A204.1 (cell line): ENCODE measurements at regions not wholly inside any gene's neighbourhood (a gene's known extent, or its start where the extent isn't known, plus 50 kb on each side); places are given as distances from the start of the nearest gene placed in this dataset.
"Not testable (repeated sequence)": the region's sequence is repeated elsewhere in the genome, so short reads cannot be mapped to it uniquely, and the experiment has no call there.

Experiments used
- FAIRE-seq: peaks from 2 replicates; lab custom pipeline; 2012; peaks lifted over from hg19 to GRCh38; lab: Jason Lieb, UNC

GRCh38 chr4:38338939-38339338 is 325.1 kb upstream of the KLF3 start:
- not testable (repeated sequence) for FAIRE-seq

- FAIRE-seq, result no peak
Observed at GRCh38 chr4:38343608-38344007, 320.4 kb upstream of the KLF3 start.

- no peak for FAIRE-seq
Observed at GRCh38 chr4:38344929-38345328, 319.1 kb upstream of the KLF3 start.

- no peak for FAIRE-seq
Observed at GRCh38 chr4:38347251-38347650, 316.7 kb upstream of the KLF3 start.

GRCh38 chr4:38354421-38354820 is 309.6 kb upstream of the KLF3 start:
- FAIRE-seq, result no peak

GRCh38 chr4:38354872-38355271 is 309.1 kb upstream of the KLF3 start:
- no peak for FAIRE-seq

- peak; percentile 27 for FAIRE-seq
Observed at GRCh38 chr4:38356686-38357085, 307.3 kb upstream of the KLF3 start.

GRCh38 chr4:38357546-38357945 is 306.5 kb upstream of the KLF3 start:
- FAIRE-seq, result no peak

GRCh38 chr4:38359113-38359512 is 304.9 kb upstream of the KLF3 start:
- no peak for FAIRE-seq

GRCh38 chr4:38360201-38360600 is 303.8 kb upstream of the KLF3 start:
- no peak for FAIRE-seq

GRCh38 chr4:38364383-38364963 is 299.5 kb upstream of the KLF3 start:
- no peak for FAIRE-seq

GRCh38 chr4:38365261-38365660 is 298.7 kb upstream of the KLF3 start:
- FAIRE-seq, result no peak

- FAIRE-seq, result no peak
Observed at GRCh38 chr4:38365748-38366310, 298.2 kb upstream of the KLF3 start.

GRCh38 chr4:38366456-38366855 is 297.5 kb upstream of the KLF3 start:
- FAIRE-seq, result no peak

GRCh38 chr4:38366997-38367396 is 297.0 kb upstream of the KLF3 start:
- no peak for FAIRE-seq

GRCh38 chr4:38367642-38368174 is 296.3 kb upstream of the KLF3 start:
- FAIRE-seq, result no peak

GRCh38 chr4:38368613-38369012 is 295.4 kb upstream of the KLF3 start:
- no peak for FAIRE-seq

GRCh38 chr4:38371391-38371851 is 292.6 kb upstream of the KLF3 start:
- no peak for FAIRE-seq

- FAIRE-seq, result no peak
Observed at GRCh38 chr4:38373375-38373774, 290.6 kb upstream of the KLF3 start.

- no peak for FAIRE-seq
Observed at GRCh38 chr4:38377195-38377594, 286.8 kb upstream of the KLF3 start.

- no peak for FAIRE-seq
Observed at GRCh38 chr4:38378478-38378877, 285.5 kb upstream of the KLF3 start.

GRCh38 chr4:38381788-38382187 is 282.2 kb upstream of the KLF3 start:
- no peak for FAIRE-seq

- no peak for FAIRE-seq
Observed at GRCh38 chr4:38382520-38382919, 281.5 kb upstream of the KLF3 start.

GRCh38 chr4:38383646-38384121 is 280.3 kb upstream of the KLF3 start:
- FAIRE-seq, result no peak
